Panc1 (cell line): ENCODE measurements at regions not wholly inside any gene's neighbourhood (a gene's known extent, or its start where the extent isn't known, plus 50 kb on each side); places are given as distances from the start of the nearest gene placed in this dataset.

ENCODE experiments used
- ATAC-seq: fragments of 200-7000 bp; cut with Tn5 transposase; 2 replicates; pipeline ENCODE4 v1.9.1; 2020; ENCODE audit warnings: mild to moderate bottlenecking, moderate library complexity
- BruUV-seq: library from RNA; stranded (reverse); fragments of 400-500 nt; replicated peaks from 2 replicates; lab custom pipeline; 2021; lab: Mats Ljungman, UMichigan
- CTCF ChIA-PET: fragments of 300-600 bp; sonication (Branson Sonifier 250); formaldehyde crosslinking; loops from one replicate; lab custom pipeline; 2022; ENCODE audit warnings: antibody characterized with exemption; lab: Charles Lee
- POLR2A ChIA-PET: fragments of 300-600 bp; sonication (Branson Sonifier 250); formaldehyde crosslinking; loops from one replicate; lab custom pipeline; 2022; ENCODE audit warnings: antibody characterized with exemption; lab: Charles Lee
- DNase-seq: peaks from one replicate; pipeline ENCODE4 v3.0.0-alpha.2; 2010; ENCODE audit warnings: low read depth, low spot score
- H3K27ac ChIP-seq: 2 replicates; pipeline ENCODE4 v1.5.1; 2011; ENCODE audit warnings: mild to moderate bottlenecking, low read length, inconsistent platforms
- H3K27me3 ChIP-seq: fragments of 200-500 bp; sonication (Bioruptor generic); 2 replicates; pipeline ENCODE4 v1.6.0; 2014; ENCODE audit warnings: low read length, inconsistent platforms; ENCODE audit not compliant: control insufficient read depth, insufficient read depth
- H3K36me3 ChIP-seq: fragments of 200-500 bp; sonication (Bioruptor generic); 2 replicates; pipeline ENCODE4 v1.5.1; 2014; ENCODE audit warnings: inconsistent platforms, mild to moderate bottlenecking, low read length, moderate library complexity; ENCODE audit not compliant: control insufficient read depth, insufficient read depth
- H3K4me1 ChIP-seq: 2 replicates; pipeline ENCODE4 v1.5.1; 2011; ENCODE audit warnings: inconsistent platforms, mild to moderate bottlenecking, low read length, moderate library complexity; ENCODE audit not compliant: control insufficient read depth, insufficient read depth
- H3K4me3 ChIP-seq, 2 experiments: 2 replicates each; pipeline ENCODE4 v1.5.1; 2011 to 2012; ENCODE audit warnings: low read depth in 2 of 2, low read length in 2 of 2, mild to moderate bottlenecking in 2 of 2, inconsistent platforms in 1 of 2, moderate library complexity in 1 of 2
- H3K9me3 ChIP-seq: fragments of 200-500 bp; sonication (Bioruptor generic); 2 replicates; pipeline ENCODE4 v1.5.1; 2014; ENCODE audit warnings: low read depth, mild to moderate bottlenecking, inconsistent platforms, low read length, moderate library complexity; ENCODE audit not compliant: control insufficient read depth, insufficient read depth
- CTCF ChIP-seq: fragments of 450-650 bp; IDR thresholded peaks from 2 replicates; pipeline ENCODE4 v1.5.1; 2017; ENCODE audit warnings: mild to moderate bottlenecking
- POLR2AphosphoS5 ChIP-seq: IDR thresholded peaks from 2 replicates; pipeline ENCODE4 v1.6.1; 2012; ENCODE audit warnings: mild to moderate bottlenecking, low read depth, low read length, moderate library complexity
- REST ChIP-seq, 2 experiments: IDR thresholded peaks; 2 replicates each; pipeline ENCODE4 v1.6.1; 2011 to 2012; ENCODE audit warnings: low read depth in 2 of 2, control low read depth in 1 of 2, low read length in 1 of 2, mild to moderate bottlenecking in 1 of 2, moderate library complexity in 1 of 2; ENCODE audit not compliant: insufficient read depth in 1 of 2
- SIN3A ChIP-seq: IDR thresholded peaks from 2 replicates; pipeline ENCODE4 v1.6.1; 2012; ENCODE audit warnings: low read depth, mild to moderate bottlenecking, low read length, moderate library complexity, borderline replicate concordance; ENCODE audit not compliant: insufficient read depth
- TCF7L2 ChIP-seq: IDR thresholded peaks from 2 replicates; pipeline ENCODE4 v1.6.1; 2011; ENCODE audit warnings: mild to moderate bottlenecking, low read depth, low read length, inconsistent platforms
- in situ Hi-C: cut with HindIII; loops from 2 replicates; pipeline ENCODE4 v1.10.0; 2016; ENCODE audit warnings: low sequenced_read_pairs, low pct_unique_long_range_greater_than_20kb
- intact Hi-C: fragments of 100-400 bp; cut with micrococcal nuclease; formaldehyde crosslinking; loops from one replicate; pipeline ENCODE4 v1.10.0; 2022; ENCODE audit not compliant: unreplicated experiment

GRCh38 chr4:124139044-124139443 is 573.5 kb downstream of the ANKRD50 start:
- TF ChIP-seq CTCF (no peak), POLR2AphosphoS5 (no peak), REST (IDR thresholded peaks at IDR 0.05; ENCODE audit: insufficient read depth in 1 of 2, low read depth in 2 of 2, low read length in 1 of 2) (no peak), SIN3A (no peak), TCF7L2 (no peak)
- intact Hi-C loops: no loop called here

GRCh38 chr4:124143632-124144031 is 568.9 kb downstream of the ANKRD50 start:
- POLR2A ChIA-PET: no interaction called here
- Histone ChIP-seq H3K27ac (no peak overlapping the region), H3K36me3 (no peaks in the 10 kb centered on the region), H3K4me3 (no peak overlapping the region), H3K27me3 (no peaks in the 10 kb centered on the region), H3K9me3 (no peaks in the 10 kb centered on the region), H3K4me1 (no peaks in the 10 kb centered on the region)
- no TSS peak for BruUV-seq
- DNase-seq (no peak), ATAC-seq (no peak)
- intact Hi-C loops: no loop called here
- CTCF ChIA-PET: no interaction called here
- TF ChIP-seq TCF7L2 (no peak), REST (IDR thresholded peaks at IDR 0.05; ENCODE audit: insufficient read depth in 1 of 2, low read depth in 2 of 2, low read length in 1 of 2) (no peak), SIN3A (no peak), CTCF (no peak), POLR2AphosphoS5 (no peak)
- in situ Hi-C loops: no loop called here

More at GRCh38 chr4:124139044-124139443, 573.5 kb downstream of the ANKRD50 start:
- no peaks in the 10 kb centered on the region for H3K4me1 ChIP-seq
- no peak overlapping the region for H3K4me3 ChIP-seq
- in situ Hi-C loops: no loop called here
- no peaks in the 10 kb centered on the region for H3K9me3 ChIP-seq
- DNase-seq (no peak), ATAC-seq (no peak)
- ChIA-PET CTCF (no interaction called here), POLR2A (no interaction called here)
- H3K27me3 ChIP-seq: no peaks in the 10 kb centered on the region
- no peak overlapping the region for H3K27ac ChIP-seq
- H3K36me3 ChIP-seq: no peaks in the 10 kb centered on the region
- BruUV-seq: no TSS peak
